SKM-1 treated with dmso at 0.1 percent for 144 hours (cell line): ENCODE measurements at regions not wholly inside any gene's neighbourhood (a gene's known extent, or its start where the extent isn't known, plus 50 kb on each side); places are given as distances from the start of the nearest gene placed in this dataset.
"Not testable (repeated sequence)": the region's sequence is repeated elsewhere in the genome, so short reads cannot be mapped to it uniquely, and the experiment has no call there.

Source experiments
- DNase-seq: peaks from one replicate; lab custom pipeline; 2025; ENCODE audit not compliant: unreplicated experiment; lab: John Stamatoyannopoulos, UW

- no peak for DNase-seq
These were observed 187.7 kb downstream of the SATB1 start for GRCh38 chr3:18237251-18238005.

- DNase-seq = no peak
These were observed 188.4 kb downstream of the SATB1 start for GRCh38 chr3:18236726-18237125.

DNA sequence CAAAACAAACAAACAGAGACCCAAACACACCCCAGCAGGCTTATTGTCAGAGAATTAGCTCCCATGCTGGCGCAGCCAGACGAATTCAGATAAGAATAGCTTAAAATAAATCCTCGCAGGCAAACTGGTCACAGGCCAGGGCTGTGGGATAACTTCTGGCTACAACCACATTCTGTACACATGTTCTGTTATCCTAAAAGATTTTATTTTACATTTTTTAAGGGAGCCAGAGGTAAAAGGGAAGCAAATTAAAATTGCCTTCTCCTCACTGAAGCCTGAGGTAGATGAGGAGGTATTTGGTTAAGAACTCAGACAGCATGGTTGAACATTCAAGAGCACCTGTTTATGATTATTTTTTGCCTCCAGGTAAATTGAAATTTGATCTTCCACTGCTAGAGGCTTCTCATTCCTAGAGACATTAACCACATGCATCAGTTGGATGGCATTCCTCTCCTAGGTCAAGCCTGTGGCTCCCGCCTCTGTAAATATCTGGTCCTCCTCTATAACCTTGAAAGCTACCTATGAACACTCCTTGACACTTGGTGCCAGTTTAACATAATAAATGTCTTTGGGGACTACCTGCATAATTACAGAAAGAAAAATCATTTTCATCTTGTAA, 190.3 kb downstream of the SATB1 start:
- DNase-seq = no peak

DNA sequence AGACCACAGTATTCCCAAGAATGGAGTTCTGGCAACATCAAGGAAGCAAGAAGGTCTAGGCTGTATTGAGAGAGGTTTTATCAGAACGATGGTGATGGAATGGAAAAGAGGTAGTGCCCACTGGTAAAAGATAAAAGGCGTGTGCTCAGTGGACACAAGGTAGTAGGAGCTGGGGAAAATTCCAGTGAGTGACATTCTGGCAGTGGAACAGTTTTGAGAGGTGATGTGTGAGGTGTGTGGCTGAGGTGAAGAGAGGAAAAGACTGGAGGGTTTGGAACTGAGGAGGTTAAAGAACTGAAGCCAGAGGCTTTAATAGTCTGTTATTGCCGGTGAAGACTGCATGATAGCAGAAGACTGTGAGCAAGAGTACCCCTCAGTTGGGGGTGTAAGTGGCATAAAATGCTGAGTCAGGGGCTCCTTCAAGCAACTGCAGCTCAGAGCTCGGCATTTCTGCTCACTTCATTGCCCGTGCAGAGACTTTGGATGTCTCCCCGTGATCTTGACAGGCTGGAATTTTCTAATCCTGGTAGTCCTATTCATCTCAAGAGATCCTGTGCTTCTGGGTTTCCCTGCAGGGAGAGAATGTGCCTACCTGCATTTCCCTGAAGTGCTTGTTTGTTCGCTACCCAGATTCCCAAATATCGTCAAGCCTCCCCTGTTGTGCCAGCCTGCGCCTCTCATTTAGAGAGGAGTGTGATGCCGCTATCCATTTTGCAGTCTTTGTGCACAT, 191.0 kb downstream of the SATB1 start:
- DNase-seq = no peak

GRCh38 chr3:18232317-18232716, 192.8 kb downstream of the SATB1 start:
- DNase-seq = no peak

- DNase-seq = no peak
These were observed 197.1 kb downstream of the SATB1 start for GRCh38 chr3:18228060-18228459.

GRCh38 chr3:18225709-18226108, 199.4 kb downstream of the SATB1 start:
- DNase-seq = no peak

GRCh38 chr3:18224426-18224825, 200.7 kb downstream of the SATB1 start:
- DNase-seq = peak; percentile 60

GRCh38 chr3:18223974-18224373, 201.2 kb downstream of the SATB1 start:
- no peak for DNase-seq

- peak; percentile 69 for DNase-seq
These were observed 201.6 kb downstream of the SATB1 start for GRCh38 chr3:18223571-18223970.

DNA sequence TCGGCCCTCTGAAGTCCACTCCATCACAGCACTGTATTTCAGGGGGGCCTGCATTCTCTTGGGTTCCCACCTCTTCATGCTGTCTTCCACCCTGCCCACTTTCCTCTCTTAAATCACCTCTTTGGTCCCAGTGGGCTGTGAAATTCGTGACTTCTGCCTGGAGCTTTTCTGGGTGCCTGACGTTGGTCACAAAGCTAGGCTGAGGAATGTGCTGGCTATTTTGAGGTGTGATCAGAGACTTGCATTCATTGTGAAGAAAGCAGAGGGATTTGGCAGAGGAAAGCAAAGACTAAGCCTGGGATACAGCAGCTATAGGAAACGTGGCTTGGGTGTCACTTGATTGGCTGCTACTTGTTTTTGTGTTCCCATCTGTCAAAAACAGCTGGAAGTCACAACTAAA, 202.5 kb downstream of the SATB1 start:
- no peak for DNase-seq

DNA sequence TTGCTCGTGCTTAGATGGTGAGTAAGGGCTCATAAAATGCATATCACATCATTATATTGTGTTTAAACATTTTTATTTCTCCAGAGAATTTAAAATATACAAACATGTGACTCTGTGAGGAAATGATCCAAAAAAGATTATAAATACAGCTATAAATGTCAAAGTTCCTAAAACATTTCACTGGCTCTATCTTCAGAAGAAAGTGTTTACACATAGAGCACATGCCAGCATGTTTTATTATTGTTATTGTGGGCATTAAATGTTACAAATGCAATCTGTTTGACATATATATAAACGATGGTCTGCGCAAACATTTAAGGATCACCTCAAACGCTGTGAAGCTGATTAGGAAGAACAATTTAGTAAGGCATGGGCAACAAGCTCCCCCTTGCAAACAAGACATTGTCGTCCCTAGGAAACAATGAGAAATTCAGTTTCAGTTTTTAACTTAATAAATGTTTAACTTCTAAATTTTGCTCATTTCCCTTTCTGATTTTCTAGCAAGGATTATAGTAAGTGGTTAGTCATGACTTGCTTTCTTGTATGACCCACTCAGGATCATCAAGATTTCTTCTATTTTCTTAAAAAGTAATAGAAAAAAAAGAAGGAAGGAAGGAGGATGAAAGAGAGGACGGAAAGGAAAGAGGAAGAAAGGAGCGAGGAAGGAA, 207.5 kb downstream of the SATB1 start:
- no peak for DNase-seq

GRCh38 chr3:18216996-18217395, 208.1 kb downstream of the SATB1 start:
- no peak for DNase-seq

- DNase-seq = no peak
These were observed 209.5 kb downstream of the SATB1 start for GRCh38 chr3:18215639-18216038.

DNA sequence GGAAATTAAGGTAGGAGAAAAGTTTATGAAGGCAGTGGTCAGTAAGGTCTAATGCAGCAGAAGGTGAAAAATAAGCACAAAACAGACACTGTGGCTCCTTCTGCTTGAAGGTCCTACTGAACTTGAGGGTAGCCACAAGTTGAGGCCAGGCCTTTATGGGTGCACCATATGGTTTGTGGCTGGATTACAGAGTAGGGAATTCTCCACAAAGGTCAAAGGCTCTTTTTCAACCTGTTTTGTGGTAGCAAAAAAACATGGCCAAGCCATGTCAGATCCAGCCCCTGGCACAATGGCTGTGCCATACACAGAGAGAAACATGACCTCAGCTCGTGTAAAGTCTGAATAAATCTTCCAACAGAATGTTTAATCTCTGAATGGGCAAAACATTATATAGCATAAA, 214.0 kb downstream of the SATB1 start:
- DNase-seq = no peak

DNA sequence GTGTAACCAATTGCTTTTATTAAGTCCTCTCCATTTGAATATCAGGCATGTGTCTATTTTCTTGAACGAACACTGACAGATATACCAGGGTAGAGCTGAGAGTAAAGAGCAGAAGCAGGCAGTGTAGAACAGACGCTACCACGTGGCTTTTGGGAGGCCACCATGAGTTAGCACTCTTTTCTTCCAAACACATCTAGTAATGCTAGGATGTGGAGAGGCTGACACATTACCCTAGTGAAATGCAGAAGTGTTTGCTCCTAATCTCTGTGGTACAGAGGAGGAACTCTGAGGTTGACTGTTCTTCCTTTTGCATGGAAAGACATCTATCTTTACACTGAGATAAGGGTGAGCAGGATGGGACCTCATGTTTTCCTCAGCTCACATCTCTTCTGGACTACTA, 216.3 kb downstream of the SATB1 start:
- peak; percentile 88 for DNase-seq

GRCh38 chr3:18208091-18208490, 217.0 kb downstream of the SATB1 start:
- DNase-seq = no peak

DNA sequence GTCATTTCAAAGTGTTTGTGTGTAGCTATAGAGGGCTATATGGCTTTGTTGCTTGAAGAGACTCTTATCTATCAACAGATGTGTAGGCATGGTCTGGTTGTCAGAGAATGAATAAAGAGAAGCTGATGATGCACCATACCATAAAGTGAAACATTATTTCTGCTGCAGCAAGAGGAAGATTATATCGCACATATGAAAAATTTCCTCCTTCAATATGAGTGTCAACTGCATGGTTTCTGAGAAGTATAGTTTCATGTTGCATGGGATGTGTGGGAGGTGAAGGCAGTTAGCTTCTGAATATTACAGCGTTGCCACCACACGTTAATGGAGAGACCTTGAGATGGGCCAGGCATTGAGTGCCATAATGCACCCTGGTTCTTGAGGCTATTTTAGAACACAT, 217.9 kb downstream of the SATB1 start:
- DNase-seq = no peak

GRCh38 chr3:18205701-18206100, 219.4 kb downstream of the SATB1 start:
- DNase-seq = not testable (repeated sequence)

DNA sequence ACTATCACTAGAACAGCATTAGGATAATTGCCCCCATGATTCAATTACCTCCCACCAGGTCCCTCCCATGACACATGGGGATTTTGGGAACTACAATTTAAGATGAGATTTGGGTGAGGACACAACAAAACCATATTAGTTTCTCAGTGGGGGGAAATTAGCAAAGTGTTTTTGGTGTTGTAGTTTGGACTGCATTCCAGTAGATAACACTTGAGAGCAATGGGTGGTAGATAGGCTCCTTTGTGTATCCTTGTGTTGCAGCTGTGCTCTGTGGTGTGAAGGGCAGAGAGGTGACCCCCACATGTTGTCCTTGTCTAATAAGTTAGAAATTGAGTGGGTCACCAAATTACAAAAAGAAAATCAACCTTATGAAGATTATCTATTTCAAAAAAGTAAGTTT, 223.8 kb downstream of the SATB1 start:
- no peak for DNase-seq

DNA sequence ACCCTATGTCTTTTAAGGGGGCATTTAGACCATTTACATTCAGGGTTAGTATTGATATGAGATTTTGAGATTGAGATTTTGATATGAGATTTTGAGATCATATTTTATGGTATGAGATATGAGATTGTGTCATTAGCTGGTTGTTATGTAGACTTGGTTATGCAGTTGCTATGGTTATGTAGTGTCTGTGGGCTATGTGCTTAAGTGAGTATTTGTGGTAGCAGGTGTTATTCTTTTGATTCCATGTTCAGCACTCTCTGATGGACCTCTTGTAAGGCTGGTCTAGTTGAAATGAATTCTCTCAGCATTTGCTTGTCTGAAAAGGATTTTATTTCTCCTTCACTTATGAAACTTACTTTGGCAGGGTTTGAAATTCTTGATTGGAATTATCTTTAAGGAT, 225.4 kb downstream of the SATB1 start:
- no peak for DNase-seq

GRCh38 chr3:18195836-18196235, 229.3 kb downstream of the SATB1 start:
- no peak for DNase-seq
